Medulla oblongata (tissue), 1 donor: ENCODE measurements at regions not wholly inside any gene's neighbourhood (a gene's known extent, or its start where the extent isn't known, plus 50 kb on each side); places are given as distances from the start of the nearest gene placed in this dataset.
"Not testable (repeated sequence)": the region's sequence is repeated elsewhere in the genome, so short reads cannot be mapped to it uniquely, and the experiment has no call there.

Experiments
- DNase-seq: peaks from one replicate; pipeline ENCODE4 v3.0.0-alpha.2; 2015; ENCODE audit errors: extremely low spot score

- not testable (repeated sequence) for DNase-seq
Measured at GRCh38 chr1:147103416-147104155, 68.7 kb downstream of the PRKAB2 start.

DNA sequence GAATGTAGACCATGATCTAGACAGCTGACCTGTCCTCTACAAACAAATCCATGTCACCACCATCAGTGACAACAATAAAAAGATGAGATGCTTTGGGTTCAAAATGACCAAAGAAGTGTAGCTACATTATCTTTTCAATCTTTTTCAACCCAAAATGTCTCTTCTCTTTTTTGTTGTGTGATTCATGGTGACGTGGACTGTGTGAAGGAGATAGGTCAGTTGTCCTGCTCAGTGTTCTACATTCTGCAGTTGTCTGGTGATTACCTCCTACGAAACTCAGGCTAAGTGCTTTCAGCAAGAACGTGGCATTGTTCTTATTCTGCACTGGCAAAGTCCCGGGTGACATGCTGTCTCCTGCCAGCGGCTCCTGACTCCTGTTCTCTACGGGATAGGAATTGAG lies 73.1 kb downstream of the PRKAB2 start:
- DNase-seq, result no peak

DNA sequence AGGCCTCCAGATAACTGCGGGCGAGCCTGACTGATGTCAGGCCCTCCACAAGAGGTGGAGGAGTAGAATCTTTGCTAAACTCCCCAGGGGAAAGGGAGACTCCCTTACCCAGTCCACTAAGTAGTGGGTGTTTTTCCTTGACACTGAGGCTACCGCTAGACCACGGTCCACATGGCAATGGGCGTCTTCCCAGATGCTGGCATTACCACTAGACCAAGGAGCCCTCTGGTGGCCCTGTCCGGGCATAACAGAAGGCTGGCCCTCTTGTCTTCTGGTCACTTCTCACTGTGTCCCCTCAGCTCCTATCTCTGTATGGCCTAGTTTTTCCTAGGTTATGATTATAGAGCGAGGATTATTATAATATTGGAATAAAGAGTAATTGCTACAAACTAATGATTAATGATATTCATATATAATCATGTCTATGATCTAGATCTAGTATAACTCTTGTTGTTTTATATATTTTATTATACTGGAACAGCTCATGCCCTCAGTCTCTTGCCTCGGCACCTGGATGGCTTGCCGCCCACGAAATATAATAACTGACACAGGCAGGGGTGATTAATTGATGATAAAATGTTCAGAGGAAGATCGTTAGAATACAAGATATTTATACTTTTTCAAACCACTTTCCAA lies 73.8 kb downstream of the PRKAB2 start:
- DNase-seq, result peak; percentile 23

DNA sequence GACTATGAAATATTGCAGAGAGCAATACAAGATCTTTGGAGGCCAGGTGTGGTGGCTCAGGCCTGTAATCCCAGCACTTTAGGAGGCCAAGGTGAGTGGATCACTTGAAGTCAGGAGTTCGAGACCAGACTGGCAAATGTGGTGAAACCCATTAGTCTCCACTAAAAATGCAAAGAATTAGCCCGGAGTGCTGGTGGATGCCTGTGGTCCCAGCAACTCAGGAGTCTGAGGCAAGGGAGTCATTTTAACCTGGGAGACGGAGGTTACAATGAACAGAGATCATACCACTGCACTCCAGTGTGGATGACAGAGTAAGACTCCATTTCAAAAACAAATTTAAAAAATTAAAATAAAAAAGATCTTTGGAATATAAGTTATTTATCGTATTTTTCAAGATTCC lies 76.6 kb downstream of the PRKAB2 start:
- DNase-seq, result no peak

GRCh38 chr1:147091801-147092200 lies 80.5 kb downstream of the PRKAB2 start:
- DNase-seq, result no peak

DNA sequence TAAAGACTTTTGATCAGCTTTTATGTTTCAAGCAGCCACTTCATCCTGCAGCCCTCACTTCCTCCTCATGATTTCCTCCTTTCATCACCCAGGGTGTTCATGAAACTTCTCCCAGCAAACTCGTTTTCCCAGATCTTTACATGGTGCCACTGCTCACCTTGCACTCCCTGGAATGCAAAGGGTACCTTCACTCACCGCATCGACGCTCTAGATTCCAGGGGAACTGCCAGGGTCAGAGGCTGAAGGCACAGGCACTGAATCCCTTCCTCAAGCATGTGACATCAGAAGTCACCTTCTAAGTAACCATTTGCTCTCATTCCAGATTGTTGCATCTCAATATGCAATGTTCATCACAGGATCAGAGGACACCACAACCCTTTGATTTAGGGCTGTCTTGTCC lies 82.8 kb downstream of the PRKAB2 start:
- DNase-seq, result no peak

- DNase-seq, result no peak
Measured at GRCh38 chr1:147086129-147086528, 86.1 kb downstream of the PRKAB2 start.

DNA sequence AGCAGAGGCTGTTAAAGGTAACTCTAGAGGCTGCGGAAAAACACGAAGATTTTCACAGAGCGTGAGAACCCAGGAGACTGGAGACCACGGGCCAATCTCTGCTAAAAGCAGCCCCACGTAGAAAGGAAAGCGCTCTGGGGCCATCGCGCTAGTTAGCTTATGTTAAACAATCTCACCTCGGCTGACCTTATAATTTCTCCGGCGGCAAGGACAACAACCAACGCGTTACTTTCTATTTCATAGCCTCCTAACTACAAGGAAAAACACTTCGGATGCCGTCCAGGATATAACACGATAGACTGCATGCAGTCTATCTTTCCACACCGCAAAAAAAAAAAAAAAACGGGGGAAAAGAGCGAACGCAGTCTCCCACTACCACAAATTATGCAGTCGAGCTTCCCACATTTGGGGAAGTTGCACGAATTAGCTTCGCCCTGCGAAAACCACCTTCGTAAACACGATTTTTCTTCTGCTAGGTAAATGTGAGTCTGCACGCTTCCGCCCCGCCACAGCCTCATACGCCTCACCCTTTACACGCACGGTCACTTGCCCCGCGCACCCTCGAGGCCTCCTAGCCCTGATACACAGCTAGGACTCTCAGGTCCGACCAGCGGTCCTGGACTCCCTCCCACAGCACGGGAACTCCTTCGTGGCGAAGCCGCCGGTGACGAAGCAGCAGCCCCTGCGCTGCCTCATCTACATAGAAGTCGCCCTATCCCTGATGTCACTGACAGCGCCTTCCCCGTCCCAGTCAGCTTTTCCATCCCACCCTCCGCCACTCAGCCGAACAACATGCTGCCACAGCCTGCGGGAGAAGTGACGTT lies 87.8 kb downstream of the PRKAB2 start:
- peak; percentile 67 for DNase-seq

- DNase-seq, result no peak
Measured at GRCh38 chr1:147083919-147084272, 88.4 kb downstream of the PRKAB2 start.

GRCh38 chr1:147080671-147081394 lies 91.4 kb downstream of the PRKAB2 start:
- no peak for DNase-seq

GRCh38 chr1:147080006-147080661 lies 92.1 kb downstream of the PRKAB2 start:
- DNase-seq, result no peak

- DNase-seq, result no peak
Measured at GRCh38 chr1:147079400-147080005, 92.8 kb downstream of the PRKAB2 start.

- no peak for DNase-seq
Measured at GRCh38 chr1:147078606-147079399, 93.5 kb downstream of the PRKAB2 start.

GRCh38 chr1:147077936-147078605 lies 94.2 kb downstream of the PRKAB2 start:
- DNase-seq, result no peak

DNA sequence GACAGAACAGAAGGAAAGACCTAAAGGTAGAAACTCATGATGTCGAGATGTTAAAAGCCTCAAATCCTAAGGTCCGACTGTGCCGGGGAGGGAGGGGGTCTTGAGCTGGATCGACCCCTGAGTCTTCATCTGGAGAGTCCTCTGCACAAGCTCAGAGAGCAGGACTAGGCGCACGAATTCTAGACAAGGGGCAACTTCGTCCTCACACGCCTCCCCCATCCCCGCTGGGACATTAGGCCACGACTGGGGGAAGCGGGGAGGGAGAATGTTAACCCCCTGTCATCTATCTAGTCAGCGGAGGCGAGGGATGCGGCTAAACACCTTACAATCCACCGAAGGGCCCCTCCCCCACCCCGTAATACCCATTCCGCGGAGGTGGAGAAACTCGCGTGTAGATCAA lies 94.7 kb downstream of the PRKAB2 start:
- no peak for DNase-seq

DNA sequence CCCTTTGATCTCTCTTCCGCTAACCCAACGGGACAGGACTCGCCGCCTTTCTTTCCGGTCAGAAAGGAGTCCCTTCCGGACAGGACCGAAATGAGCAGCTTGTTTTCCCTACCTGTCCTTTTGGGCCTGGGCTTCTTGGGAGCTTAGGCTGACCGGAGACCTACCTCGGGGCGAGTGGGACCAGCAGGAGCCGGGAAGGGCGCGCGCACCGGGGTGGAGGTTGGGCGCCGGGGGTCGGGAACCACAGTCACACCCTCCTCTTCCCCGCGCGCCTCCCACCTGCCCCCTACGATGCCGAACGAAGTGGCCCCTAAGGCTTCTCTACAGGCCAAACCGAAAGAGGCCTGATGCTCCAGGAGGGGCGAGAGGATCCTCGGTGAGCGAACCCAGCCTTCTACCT lies 95.2 kb downstream of the PRKAB2 start:
- DNase-seq, result no peak

GRCh38 chr1:147076442-147076841 lies 95.8 kb downstream of the PRKAB2 start:
- DNase-seq, result no peak

GRCh38 chr1:147072482-147073432 lies 99.5 kb downstream of the PRKAB2 start:
- DNase-seq, result peak; percentile 34

DNA sequence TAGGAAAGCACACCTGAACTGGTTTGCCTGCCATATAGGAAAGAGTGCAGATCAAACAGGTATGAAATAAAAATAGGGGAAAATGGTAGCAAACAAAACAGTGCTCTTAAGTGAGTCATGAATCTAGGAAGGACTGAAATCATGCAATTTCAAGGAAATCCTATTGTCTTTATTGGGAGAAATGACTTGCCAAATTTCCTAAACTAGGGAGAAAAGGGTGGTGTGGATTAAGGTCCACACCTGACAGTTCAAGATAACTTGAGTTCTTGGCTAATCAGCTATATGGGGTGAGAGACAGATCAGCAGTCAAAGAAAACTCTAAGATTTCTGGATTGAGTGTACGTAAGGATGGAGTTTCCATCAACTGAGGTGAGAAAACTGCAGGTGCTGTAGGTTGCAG lies 101.1 kb downstream of the PRKAB2 start:
- no peak for DNase-seq
